A673 (cell line): ENCODE measurements at regions not wholly inside any gene's neighbourhood (a gene's known extent, or its start where the extent isn't known, plus 50 kb on each side); places are given as distances from the start of the nearest gene placed in this dataset.

Source experiments
- CTCF ChIP-seq: fragments of 300-800, 200-600 bp; sonication (generic); conservative IDR thresholded peaks from 2 replicates; pipeline ENCODE4 v1.5.1; 2017; ENCODE audit warnings: low read depth, mild to moderate bottlenecking, antibody characterized with exemption, low read length, moderate library complexity, mixed read lengths
- EZH2 ChIP-seq: fragments of 200-600 bp; sonication (generic); IDR thresholded peaks from 2 replicates; pipeline ENCODE4 v1.6.1; 2017; ENCODE audit warnings: borderline replicate concordance, low read depth, mild to moderate bottlenecking, mixed read lengths, antibody characterized with exemption, low read length; ENCODE audit not compliant: poor library complexity, severe bottlenecking

DNA sequence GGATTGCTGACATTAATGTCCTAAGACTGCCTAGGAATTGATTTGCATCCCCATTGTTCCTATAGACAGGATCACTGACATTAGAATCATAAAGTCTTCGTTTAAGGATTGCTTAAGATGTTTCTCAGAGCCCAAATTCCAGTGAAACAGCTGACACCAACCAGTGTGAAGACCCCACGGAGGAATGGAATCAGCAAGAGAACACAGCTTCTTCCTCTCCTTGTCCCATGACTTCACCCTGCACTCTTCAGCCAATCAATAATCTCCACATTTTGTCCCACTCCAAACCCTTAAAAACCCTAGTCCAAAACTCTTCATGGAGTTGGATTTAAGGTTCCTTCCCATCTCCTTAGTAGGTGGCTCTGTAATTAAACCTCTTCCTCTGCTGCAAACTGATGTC, 157.0 kb upstream of the NDUFV2 start:
- TF ChIP-seq CTCF (no peak), EZH2 (no peak)
